ENCODE measurements at regions not wholly inside any gene's neighbourhood (a gene's known extent, or its start where the extent isn't known, plus 50 kb on each side); places are given as distances from the start of the nearest gene placed in this dataset.

DNA sequence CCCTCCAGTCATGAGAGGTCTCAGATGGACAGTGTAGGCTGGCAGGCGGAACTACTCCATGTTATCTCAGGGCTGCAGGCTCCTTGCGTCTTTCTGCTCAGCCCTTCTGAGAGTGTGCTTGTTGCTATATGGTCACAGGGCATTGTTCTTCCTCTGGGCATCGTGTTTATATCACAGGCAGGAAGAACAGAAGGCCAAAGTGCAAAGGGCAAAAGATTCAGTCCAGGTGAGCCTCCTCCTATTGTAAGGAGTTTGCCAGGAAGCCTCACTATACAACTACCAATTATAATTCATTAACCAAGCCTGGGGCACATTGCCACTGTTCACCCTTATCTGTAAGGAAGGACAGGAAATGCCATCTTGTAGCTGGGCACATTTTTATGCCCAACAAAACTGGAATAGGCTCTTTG lies 195.5 kb upstream of the KITLG start:
- Histone ChIP-seq H3K9me2 (replicated peaks; ENCODE audit: insufficient read depth) (no peaks in the 10 kb centered on the region), H3K27me3 (no peaks in the 10 kb centered on the region), H3K27ac (no peak overlapping the region), H3K4me1 (ENCODE audit: insufficient read depth) (no peaks in the 10 kb centered on the region), H3K4me2 (no peak overlapping the region), H2AFZ (no peak overlapping the region), H3K4me3 (no peak overlapping the region), H3K9me3 (ENCODE audit: low read depth) (no peaks in the 10 kb centered on the region), H3K36me3 (replicated peaks; ENCODE audit: insufficient read depth, low read depth) (no peaks in the 10 kb centered on the region), H4K20me1 (ENCODE audit: insufficient read depth, poor library complexity, severe bottlenecking) (no peaks in the 10 kb centered on the region), H3K79me2 (no peaks in the 10 kb centered on the region)
- WGBS (ENCODE audit: low lambda C conversion rate, missing lambda C conversion rate) = 65% methylated on average over 3 of the region's 3 CpGs
- no peak for DNase-seq (ENCODE audit: low spot score)
- TF ChIP-seq, protein P1, sequence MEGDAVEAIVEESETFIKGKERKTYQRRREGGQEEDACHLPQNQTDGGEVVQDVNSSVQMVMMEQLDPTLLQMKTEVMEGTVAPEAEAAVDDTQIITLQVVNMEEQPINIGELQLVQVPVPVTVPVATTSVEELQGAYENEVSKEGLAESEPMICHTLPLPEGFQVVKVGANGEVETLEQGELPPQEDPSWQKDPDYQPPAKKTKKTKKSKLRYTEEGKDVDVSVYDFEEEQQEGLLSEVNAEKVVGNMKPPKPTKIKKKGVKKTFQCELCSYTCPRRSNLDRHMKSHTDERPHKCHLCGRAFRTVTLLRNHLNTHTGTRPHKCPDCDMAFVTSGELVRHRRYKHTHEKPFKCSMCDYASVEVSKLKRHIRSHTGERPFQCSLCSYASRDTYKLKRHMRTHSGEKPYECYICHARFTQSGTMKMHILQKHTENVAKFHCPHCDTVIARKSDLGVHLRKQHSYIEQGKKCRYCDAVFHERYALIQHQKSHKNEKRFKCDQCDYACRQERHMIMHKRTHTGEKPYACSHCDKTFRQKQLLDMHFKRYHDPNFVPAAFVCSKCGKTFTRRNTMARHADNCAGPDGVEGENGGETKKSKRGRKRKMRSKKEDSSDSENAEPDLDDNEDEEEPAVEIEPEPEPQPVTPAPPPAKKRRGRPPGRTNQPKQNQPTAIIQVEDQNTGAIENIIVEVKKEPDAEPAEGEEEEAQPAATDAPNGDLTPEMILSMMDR (IDR thresholded peaks at IDR 0.05; ENCODE audit: poor library complexity) = no peak
- TF ChIP-seq EZH2phosphoT487 (IDR thresholded peaks at IDR 0.05; ENCODE audit: low read depth, severe bottlenecking, unreplicated experiment) = no peak
- no peak for TF ChIP-seq EZH2 (IDR thresholded peaks at IDR 0.05; ENCODE audit: borderline replicate concordance)

DNA sequence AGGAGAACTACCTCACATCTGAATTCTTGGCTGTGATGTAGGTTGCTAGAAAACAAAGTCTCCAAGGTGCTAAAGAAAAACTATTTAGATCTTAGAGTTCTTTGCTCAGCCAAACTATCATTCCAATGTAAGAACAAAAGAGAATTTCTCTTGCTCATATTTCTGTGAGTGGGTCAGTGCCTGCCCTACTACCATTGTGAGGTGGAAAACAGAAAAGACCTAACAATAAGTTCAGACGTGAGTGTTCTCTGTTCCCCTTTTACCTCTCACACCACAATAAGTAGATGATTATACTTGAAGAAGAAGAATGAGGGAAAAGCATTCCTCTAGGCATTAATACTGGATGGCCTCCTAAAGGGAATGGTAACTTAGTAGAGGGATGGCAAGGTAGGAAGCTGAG lies 187.4 kb upstream of the KITLG start:
- H3K36me3 ChIP-seq (replicated peaks; ENCODE audit: insufficient read depth, low read depth) = no peaks in the 10 kb centered on the region
- no peak overlapping the region for H3K27ac ChIP-seq
- H3K4me2 ChIP-seq = no peak overlapping the region
- H3K4me3 ChIP-seq = no peak overlapping the region
- no peaks in the 10 kb centered on the region for H3K9me2 ChIP-seq (replicated peaks; ENCODE audit: insufficient read depth)
- H4K20me1 ChIP-seq (ENCODE audit: insufficient read depth, poor library complexity, severe bottlenecking) = no peaks in the 10 kb centered on the region
- H2AFZ ChIP-seq = no peak overlapping the region
- H3K4me1 ChIP-seq (ENCODE audit: insufficient read depth) = no peaks in the 10 kb centered on the region
- TF ChIP-seq EZH2phosphoT487 (IDR thresholded peaks at IDR 0.05; ENCODE audit: low read depth, severe bottlenecking, unreplicated experiment) (no peak), EZH2 (IDR thresholded peaks at IDR 0.05; ENCODE audit: borderline replicate concordance) (no peak)
- TF ChIP-seq, protein P1 (IDR thresholded peaks at IDR 0.05; ENCODE audit: poor library complexity) = no peak
- H3K79me2 ChIP-seq = no peaks in the 10 kb centered on the region
- no peaks in the 10 kb centered on the region for H3K9me3 ChIP-seq (ENCODE audit: low read depth)
- 72% methylated on average over 1 of the region's 1 CpG for WGBS (ENCODE audit: low lambda C conversion rate, missing lambda C conversion rate)
- H3K27me3 ChIP-seq = no peaks in the 10 kb centered on the region
- DNase-seq (ENCODE audit: low spot score) = no peak

DNA sequence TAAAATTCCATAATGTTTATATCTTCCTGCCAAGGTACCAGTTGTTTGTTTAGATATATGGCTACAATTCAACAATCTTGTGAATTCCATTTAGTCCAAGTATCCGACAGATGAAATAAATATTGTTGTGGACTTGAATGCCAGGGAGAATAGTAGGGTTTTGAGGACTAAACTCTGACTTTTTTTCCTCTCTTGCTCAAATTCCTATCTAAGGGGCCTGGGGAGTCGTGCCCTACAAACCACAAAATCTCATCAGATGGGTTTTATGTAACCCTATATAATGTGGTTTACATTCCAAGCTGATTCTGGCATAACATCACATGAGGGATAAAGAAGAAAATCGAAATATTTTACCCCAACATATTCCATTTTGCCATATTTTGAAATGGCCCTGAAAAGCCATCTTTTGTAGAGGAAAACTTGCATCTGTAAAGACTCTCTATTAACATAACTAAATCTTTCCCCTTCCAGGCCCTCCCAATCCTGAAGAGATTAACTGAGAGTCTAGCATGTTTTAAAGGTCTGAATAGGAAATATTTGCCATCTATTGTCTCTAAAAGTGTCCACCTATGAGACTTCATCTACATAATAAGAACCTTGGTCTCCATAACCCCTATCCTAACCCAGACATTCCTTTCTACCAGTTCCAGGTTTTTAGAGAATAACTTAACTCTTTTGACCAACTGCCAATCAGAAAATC lies 184.7 kb upstream of the KITLG start:
- H3K27me3 ChIP-seq = no peaks in the 10 kb centered on the region

More for the DNA sequence above, 184.7 kb upstream of the KITLG start:
- TF ChIP-seq EZH2phosphoT487 (IDR thresholded peaks at IDR 0.05; ENCODE audit: low read depth, severe bottlenecking, unreplicated experiment) (no peak), EZH2 (IDR thresholded peaks at IDR 0.05; ENCODE audit: borderline replicate concordance) (no peak)
- TF ChIP-seq, protein P1 (IDR thresholded peaks at IDR 0.05; ENCODE audit: poor library complexity) = no peak
- Histone ChIP-seq H3K9me2 (replicated peaks; ENCODE audit: insufficient read depth) (no peaks in the 10 kb centered on the region), H3K4me1 (ENCODE audit: insufficient read depth) (no peaks in the 10 kb centered on the region), H4K20me1 (ENCODE audit: insufficient read depth, poor library complexity, severe bottlenecking) (no peaks in the 10 kb centered on the region), H3K4me2 (no peak overlapping the region), H3K9me3 (ENCODE audit: low read depth) (no peaks in the 10 kb centered on the region), H3K27ac (no peak overlapping the region), H3K79me2 (no peaks in the 10 kb centered on the region), H3K36me3 (replicated peaks; ENCODE audit: insufficient read depth, low read depth) (no peaks in the 10 kb centered on the region), H3K4me3 (no peak overlapping the region), H2AFZ (no peak overlapping the region)
- 61% methylated on average over 3 of the region's 3 CpGs for WGBS (ENCODE audit: low lambda C conversion rate, missing lambda C conversion rate)
- DNase-seq (ENCODE audit: low spot score) = no peak

All from hepatocyte (in vitro differentiated cells).